ENCODE measurements at regions not wholly inside any gene's neighbourhood (a gene's known extent, or its start where the extent isn't known, plus 50 kb on each side); places are given as distances from the start of the nearest gene placed in this dataset.

GRCh38 chr12:107526555-107527180 is 158.9 kb upstream of the PWP1 start:
- Histone ChIP-seq H3K9me3 (ENCODE audit: control insufficient read depth, low read depth, low read length) (no peaks in the 10 kb centered on the region), H4K20me1 (ENCODE audit: control insufficient read depth, insufficient read depth, insufficient read length) (no peaks in the 10 kb centered on the region), H3K79me2 (ENCODE audit: insufficient read depth, low read length) (no peaks in the 10 kb centered on the region), H2BK120ac (ENCODE audit: low read depth, low read length, poor library complexity, severe bottlenecking) (no peak overlapping the region), H2BK5ac (ENCODE audit: insufficient read length, low read length) (no peak overlapping the region), H2AK5ac (ENCODE audit: insufficient read length, low read length) (no peak overlapping the region), H3K23ac (ENCODE audit: insufficient read length, low read depth, low read length) (no peak overlapping the region), H3K56ac (ENCODE audit: insufficient read length, low read depth, low read length) (no peak overlapping the region), H4K8ac (replicated peaks; ENCODE audit: insufficient read length, low read depth, low read length) (no peak overlapping the region), H3K27ac (ENCODE audit: insufficient read length, low read depth, low read length) (no peak overlapping the region), H3K79me1 (ENCODE audit: insufficient read depth, low read depth, low read length, poor library complexity, severe bottlenecking) (no peaks in the 10 kb centered on the region), H4K5ac (ENCODE audit: insufficient read length, low read depth, low read length) (no peak overlapping the region), H3K18ac (ENCODE audit: insufficient read length, low read depth, low read length) (no peak overlapping the region), H3T11ph (ENCODE audit: low read length) (no peak overlapping the region), H4K91ac (ENCODE audit: insufficient read length, low read depth, low read length) (no peak overlapping the region), H3K4ac (ENCODE audit: low read depth, low read length) (no peak overlapping the region), H2BK12ac (ENCODE audit: insufficient read length, low read depth, low read length) (no peak overlapping the region), H3K4me2 (ENCODE audit: insufficient read depth, insufficient read length, low read length) (no peak overlapping the region), H3K9ac (ENCODE audit: extremely low read depth, insufficient read length, low read length) (no peak overlapping the region), H2BK20ac (ENCODE audit: low read depth, low read length, poor library complexity, severe bottlenecking) (no peak overlapping the region), H2BK15ac (ENCODE audit: low read depth, low read length) (no peak overlapping the region), H3K23me2 (ENCODE audit: insufficient read length, low read depth, low read length, poor library complexity, severe bottlenecking) (no peaks in the 10 kb centered on the region), H3K27me3 (ENCODE audit: insufficient read depth, low read length) (no peaks in the 10 kb centered on the region), H3K14ac (ENCODE audit: insufficient read depth, low read length) (no peak overlapping the region), H3K4me1 (ENCODE audit: insufficient read depth, low read length) (no peaks in the 10 kb centered on the region), H2AFZ (ENCODE audit: low read length) (no peak overlapping the region)
- Mint-ChIP-seq H3K4me3 (no peak overlapping the region), H3K27ac (no peak overlapping the region), H3K4me1 (no peaks in the 10 kb centered on the region), H3K27me3 (ENCODE audit: low read depth) (no peaks in the 10 kb centered on the region; the same call in none of the 2 replicates), H3K36me3 (ENCODE audit: insufficient read depth in 1 of 3, low read depth in 3 of 3) (no peaks in the 10 kb centered on the region), H3K9me3 (peaks cover 3 to 4% of the 10 kb centered on the region in 2 experiments; a peak in 2 of 5 replicates)
- no peak for TF ChIP-seq CTCF (conservative IDR thresholded peaks at IDR 0.05)
- DNase-seq = no peak
- WGBS (ENCODE audit: extremely low coverage, insufficient read length, low lambda C conversion rate) = no CpG with 5 or more reads among the region's 3 CpGs

All from H9 (cell line).